Glutamatergic neuron (in vitro differentiated cells): ENCODE measurements at regions not wholly inside any gene's neighbourhood (a gene's known extent, or its start where the extent isn't known, plus 50 kb on each side); places are given as distances from the start of the nearest gene placed in this dataset.

Experiments used
- DNase-seq: peaks from one replicate; pipeline ENCODE4 v3.0.0; 2022
- H3K27ac Mint-ChIP-seq: one replicate; pipeline ENCODE4 v1.8.0; 2020; ENCODE audit warnings: mild to moderate bottlenecking, mixed read lengths, inconsistent platforms; ENCODE audit not compliant: unreplicated experiment
- H3K27me3 Mint-ChIP-seq: one replicate; pipeline ENCODE4 v1.8.0; 2020; ENCODE audit warnings: mild to moderate bottlenecking, moderate library complexity, mixed read lengths, inconsistent platforms; ENCODE audit not compliant: unreplicated experiment
- H3K36me3 Mint-ChIP-seq: one replicate; pipeline ENCODE4 v1.8.0; 2020; ENCODE audit warnings: mild to moderate bottlenecking, mixed read lengths, inconsistent platforms; ENCODE audit not compliant: unreplicated experiment
- H3K4me1 Mint-ChIP-seq: one replicate; pipeline ENCODE4 v1.8.0; 2020; ENCODE audit warnings: mild to moderate bottlenecking, low read depth, mixed read lengths, inconsistent platforms; ENCODE audit not compliant: unreplicated experiment
- H3K4me3 Mint-ChIP-seq: one replicate; pipeline ENCODE4 v1.8.0; 2020; ENCODE audit warnings: mild to moderate bottlenecking, mixed read lengths, inconsistent platforms; ENCODE audit not compliant: unreplicated experiment
- H3K9me3 Mint-ChIP-seq: one replicate; pipeline ENCODE4 v1.8.0; 2020; ENCODE audit warnings: mild to moderate bottlenecking, moderate library complexity, mixed read lengths, inconsistent platforms; ENCODE audit not compliant: unreplicated experiment
- CTCF ChIP-seq: fragments of 200-600 bp; sonication (generic); IDR thresholded peaks from one replicate; pipeline ENCODE4 v1.5.0; 2021; ENCODE audit not compliant: partially characterized antibody, unreplicated experiment

DNA sequence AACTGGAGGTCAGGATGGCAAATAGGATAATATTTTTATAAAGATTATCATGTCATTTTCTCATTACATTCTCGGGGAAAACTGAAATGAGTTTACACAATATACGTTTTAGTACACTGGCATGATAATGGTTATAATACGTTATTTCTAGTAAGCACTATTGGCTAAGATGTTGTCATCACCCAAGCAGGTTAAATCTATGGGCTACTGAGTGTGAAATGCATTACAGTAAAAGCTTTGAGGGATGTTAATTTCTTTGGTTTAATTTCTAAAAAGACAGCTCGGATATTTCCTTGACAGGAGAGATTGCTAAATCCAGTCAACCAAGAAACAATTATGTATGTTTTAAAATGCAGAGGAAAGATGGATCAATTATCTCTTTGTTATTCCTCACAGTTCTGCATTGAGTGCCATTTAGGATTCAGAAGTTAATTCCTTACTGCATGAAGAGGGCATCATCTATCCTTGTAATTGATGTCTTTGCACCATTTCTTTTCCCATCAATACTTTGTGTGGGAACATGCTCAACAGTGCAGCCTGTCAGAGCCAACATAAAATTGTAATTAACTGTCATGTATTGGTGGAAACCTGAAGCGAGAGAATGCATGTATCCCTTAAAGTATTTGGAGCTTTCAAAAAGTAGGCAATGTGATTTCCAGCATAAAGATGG, 222.4 kb upstream of the ZP4 start:
- Mint-ChIP-seq H3K36me3 (no peaks in the 10 kb centered on the region), H3K9me3 (no peaks in the 10 kb centered on the region), H3K27me3 (peaks cover 3% of the 10 kb centered on the region), H3K4me1 (no peaks in the 10 kb centered on the region), H3K4me3 (no peak overlapping the region), H3K27ac (no peak overlapping the region)
- TF ChIP-seq CTCF: no peak
- no peak for DNase-seq

DNA sequence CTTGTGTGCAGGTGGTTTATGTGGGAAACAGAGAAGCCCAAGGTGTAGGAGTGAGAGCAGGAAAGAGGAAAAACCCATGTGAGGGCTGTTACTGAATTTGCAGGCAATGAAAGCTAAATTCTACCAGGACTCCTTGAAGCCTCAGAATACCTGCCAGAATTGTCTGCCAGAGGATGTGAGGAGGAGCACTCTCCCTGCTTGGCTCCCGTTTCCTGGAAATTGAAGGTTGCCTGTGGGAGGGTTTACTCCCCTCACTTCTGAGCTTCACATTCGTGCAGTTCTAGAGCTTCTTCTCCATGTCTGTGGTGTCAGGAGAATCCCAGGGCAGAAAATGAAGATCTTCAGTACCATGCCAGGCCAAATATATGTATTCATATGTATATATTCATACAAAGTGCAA, 220.8 kb upstream of the ZP4 start:
- Mint-ChIP-seq H3K9me3 (no peaks in the 10 kb centered on the region), H3K4me3 (no peak overlapping the region), H3K36me3 (no peaks in the 10 kb centered on the region), H3K4me1 (no peaks in the 10 kb centered on the region), H3K27ac (no peak overlapping the region), H3K27me3 (peaks cover 3% of the 10 kb centered on the region)
- TF ChIP-seq CTCF: no peak
- no peak for DNase-seq

- Mint-ChIP-seq H3K36me3 (no peaks in the 10 kb centered on the region), H3K27ac (no peak overlapping the region), H3K9me3 (no peaks in the 10 kb centered on the region), H3K4me3 (no peak overlapping the region), H3K27me3 (peaks cover 3% of the 10 kb centered on the region), H3K4me1 (no peaks in the 10 kb centered on the region)
- TF ChIP-seq CTCF: no peak
- no peak for DNase-seq
Measured at GRCh38 chr1:238111081-238111480, 220.4 kb upstream of the ZP4 start.

GRCh38 chr1:238108417-238108816, 217.7 kb upstream of the ZP4 start:
- no peak for TF ChIP-seq CTCF

DNA sequence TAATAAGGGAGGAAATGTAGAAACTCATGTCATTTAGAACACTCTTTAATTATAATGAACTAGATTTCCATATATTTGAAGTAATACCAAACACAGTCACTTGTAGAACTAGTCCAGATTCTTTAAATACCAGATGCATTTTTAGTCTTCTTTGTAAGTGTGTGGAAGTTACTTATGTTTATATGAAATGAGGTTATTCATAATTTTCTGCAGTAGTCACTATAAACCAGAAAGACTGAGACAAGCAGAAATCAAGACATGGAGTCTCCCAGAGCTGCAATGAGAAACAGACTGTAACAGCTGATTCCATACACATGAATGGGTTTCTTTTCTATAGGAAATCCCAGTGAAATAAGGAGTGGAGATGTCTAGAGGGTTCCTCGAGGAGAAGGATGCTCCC, 216.6 kb upstream of the ZP4 start:
- Mint-ChIP-seq H3K9me3 (no peaks in the 10 kb centered on the region), H3K36me3 (no peaks in the 10 kb centered on the region), H3K27ac (no peak overlapping the region), H3K4me1 (no peaks in the 10 kb centered on the region), H3K27me3 (peaks cover 3% of the 10 kb centered on the region), H3K4me3 (no peak overlapping the region)
- TF ChIP-seq CTCF: no peak
- DNase-seq: no peak

More at GRCh38 chr1:238108417-238108816, 217.7 kb upstream of the ZP4 start:
- Mint-ChIP-seq H3K36me3 (no peaks in the 10 kb centered on the region), H3K9me3 (no peaks in the 10 kb centered on the region), H3K4me3 (no peak overlapping the region), H3K27me3 (peaks cover 3% of the 10 kb centered on the region), H3K4me1 (no peaks in the 10 kb centered on the region), H3K27ac (no peak overlapping the region)
- no peak for DNase-seq
